MM.1S (cell line): ENCODE measurements at regions not wholly inside any gene's neighbourhood (a gene's known extent, or its start where the extent isn't known, plus 50 kb on each side); places are given as distances from the start of the nearest gene placed in this dataset.

Experiments used
- EZH2 ChIP-seq: fragments of 300-600 bp; sonication (generic); optimal IDR thresholded peaks from 2 replicates; pipeline ENCODE3; 2017; ENCODE audit warnings: low read depth, mild to moderate bottlenecking, antibody characterized with exemption, low read length, mixed read lengths
- TF ChIP-seq, protein P1 (sequence below): fragments of 300-600 bp; sonication (generic); IDR thresholded peaks from 2 replicates; pipeline ENCODE4 v1.5.1; 2016; ENCODE audit warnings: antibody characterized with exemption, low read length, mixed read lengths

DNA sequence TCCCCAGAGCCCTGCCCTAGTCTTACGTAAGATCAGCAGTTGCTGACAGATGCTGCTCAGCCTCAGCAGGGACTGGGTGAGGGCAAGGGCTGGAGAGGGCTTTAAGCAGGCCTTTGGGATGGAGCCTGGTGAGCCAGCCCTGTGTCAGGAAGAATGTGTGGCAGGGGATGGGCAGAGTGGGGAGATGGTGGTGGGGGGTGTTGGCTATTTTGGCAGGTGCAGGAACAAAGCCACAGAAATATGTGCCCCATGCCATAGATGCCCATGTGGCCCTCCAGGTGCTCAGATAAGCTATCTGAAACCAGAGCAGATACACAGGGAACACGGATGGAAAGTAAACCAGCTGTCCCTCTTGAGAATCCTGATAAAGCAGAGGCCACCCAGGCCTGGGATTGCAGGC, 1325.0 kb downstream of the UQCRFS1 start:
- TF ChIP-seq, protein P1, sequence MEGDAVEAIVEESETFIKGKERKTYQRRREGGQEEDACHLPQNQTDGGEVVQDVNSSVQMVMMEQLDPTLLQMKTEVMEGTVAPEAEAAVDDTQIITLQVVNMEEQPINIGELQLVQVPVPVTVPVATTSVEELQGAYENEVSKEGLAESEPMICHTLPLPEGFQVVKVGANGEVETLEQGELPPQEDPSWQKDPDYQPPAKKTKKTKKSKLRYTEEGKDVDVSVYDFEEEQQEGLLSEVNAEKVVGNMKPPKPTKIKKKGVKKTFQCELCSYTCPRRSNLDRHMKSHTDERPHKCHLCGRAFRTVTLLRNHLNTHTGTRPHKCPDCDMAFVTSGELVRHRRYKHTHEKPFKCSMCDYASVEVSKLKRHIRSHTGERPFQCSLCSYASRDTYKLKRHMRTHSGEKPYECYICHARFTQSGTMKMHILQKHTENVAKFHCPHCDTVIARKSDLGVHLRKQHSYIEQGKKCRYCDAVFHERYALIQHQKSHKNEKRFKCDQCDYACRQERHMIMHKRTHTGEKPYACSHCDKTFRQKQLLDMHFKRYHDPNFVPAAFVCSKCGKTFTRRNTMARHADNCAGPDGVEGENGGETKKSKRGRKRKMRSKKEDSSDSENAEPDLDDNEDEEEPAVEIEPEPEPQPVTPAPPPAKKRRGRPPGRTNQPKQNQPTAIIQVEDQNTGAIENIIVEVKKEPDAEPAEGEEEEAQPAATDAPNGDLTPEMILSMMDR = no peak
- TF ChIP-seq EZH2 = no peak
